ENCODE measurements at regions not wholly inside any gene's neighbourhood (a gene's known extent, or its start where the extent isn't known, plus 50 kb on each side); places are given as distances from the start of the nearest gene placed in this dataset.

GRCh38 chr2:41111836-41112627 lies 660.1 kb upstream of the SLC8A1 start:
- WGBS (ENCODE audit: insufficient coverage): no CpG with 5 or more reads among the region's 5 CpGs
- Histone ChIP-seq H3K36me3 (replicated peaks in 1 of 2; ENCODE audit: control insufficient read depth in 1 of 2, insufficient read depth in 2 of 2, low read length in 2 of 2) (no peaks in the 10 kb centered on the region), H3K27me3 (ENCODE audit: control insufficient read depth in 2 of 2, insufficient read depth in 2 of 2, low read length in 2 of 2) (no peaks in the 10 kb centered on the region), H2AFZ (ENCODE audit: insufficient read depth, low read depth, low read length, poor library complexity, severe bottlenecking) (no peak overlapping the region), H3K4me1 (ENCODE audit: control insufficient read depth in 1 of 2, insufficient read depth in 2 of 2, low read length in 2 of 2) (no peaks in the 10 kb centered on the region), H3K4me3 (replicated peaks in 1 of 3; ENCODE audit: low read depth in 2 of 3, low read length in 3 of 3) (no peak overlapping the region), H3K27ac (ENCODE audit: low read depth in 1 of 2, low read length in 2 of 2) (no peak overlapping the region), H3K79me2 (ENCODE audit: insufficient read depth, low read length) (no peaks in the 10 kb centered on the region), H4K20me1 (ENCODE audit: insufficient read depth, low read length) (no peaks in the 10 kb centered on the region), H3K4me2 (replicated peaks; ENCODE audit: extremely low read depth, low read length, poor library complexity, severe bottlenecking) (no peak overlapping the region), H3K9ac (ENCODE audit: insufficient read depth, low read length, poor library complexity, severe bottlenecking) (no peak overlapping the region), H3K9me3 (replicated peaks in 1 of 2; ENCODE audit: control insufficient read depth in 1 of 2, insufficient read depth in 1 of 2, low read length in 2 of 2) (no peaks in the 10 kb centered on the region)
- no peak for DNase-seq
- H3K36me3 Mint-ChIP-seq: no peaks in the 10 kb centered on the region
- H3K9me3 Mint-ChIP-seq: peaks cover 0 to 17% (median 3%) of the 10 kb centered on the region in 7 donors
- no peak overlapping the region for H3K27ac Mint-ChIP-seq
- H3K27me3 Mint-ChIP-seq (ENCODE audit: low read depth in 3 of 3): no peaks in the 10 kb centered on the region
- intact Hi-C loops (cut with micrococcal nuclease): no loop called here
- no peaks in the 10 kb centered on the region for H3K4me1 Mint-ChIP-seq
- TF ChIP-seq CTCF (IDR thresholded peaks at IDR 0.05): no peak
- no peak overlapping the region for H3K4me3 Mint-ChIP-seq

GRCh38 chr2:41116106-41116797 lies 664.4 kb upstream of the SLC8A1 start:
- intact Hi-C loops (cut with micrococcal nuclease): no loop called here
- H3K4me1 ChIP-seq (ENCODE audit: control insufficient read depth in 1 of 2, insufficient read depth in 2 of 2, low read length in 2 of 2): no peaks in the 10 kb centered on the region

More at GRCh38 chr2:41116106-41116797, 664.4 kb upstream of the SLC8A1 start:
- no peak overlapping the region for H3K9ac ChIP-seq (ENCODE audit: insufficient read depth, low read length, poor library complexity, severe bottlenecking)
- H4K20me1 ChIP-seq (ENCODE audit: insufficient read depth, low read length): no peaks in the 10 kb centered on the region
- TF ChIP-seq CTCF (IDR thresholded peaks at IDR 0.05): no peak
- H2AFZ ChIP-seq (ENCODE audit: insufficient read depth, low read depth, low read length, poor library complexity, severe bottlenecking): no peak overlapping the region
- no CpG with 5 or more reads among the region's 8 CpGs for WGBS (ENCODE audit: insufficient coverage)
- no peaks in the 10 kb centered on the region for H3K27me3 ChIP-seq (ENCODE audit: control insufficient read depth in 2 of 2, insufficient read depth in 2 of 2, low read length in 2 of 2)
- H3K4me3 ChIP-seq (replicated peaks in 1 of 3; ENCODE audit: low read depth in 2 of 3, low read length in 3 of 3): no peak overlapping the region
- Mint-ChIP-seq H3K4me3 (no peak overlapping the region), H3K27me3 (ENCODE audit: low read depth in 3 of 3) (no peaks in the 10 kb centered on the region), H3K36me3 (no peaks in the 10 kb centered on the region), H3K9me3 (peaks cover 0 to 18% (median 5%) of the 10 kb centered on the region in 7 donors), H3K4me1 (no peaks in the 10 kb centered on the region), H3K27ac (no peak overlapping the region)
- no peak overlapping the region for H3K27ac ChIP-seq (ENCODE audit: low read depth in 1 of 2, low read length in 2 of 2)
- DNase-seq: no peak
- no peak overlapping the region for H3K4me2 ChIP-seq (replicated peaks; ENCODE audit: extremely low read depth, low read length, poor library complexity, severe bottlenecking)
- no peaks in the 10 kb centered on the region for H3K36me3 ChIP-seq (replicated peaks in 1 of 2; ENCODE audit: control insufficient read depth in 1 of 2, insufficient read depth in 2 of 2, low read length in 2 of 2)
- H3K9me3 ChIP-seq (replicated peaks in 1 of 2; ENCODE audit: control insufficient read depth in 1 of 2, insufficient read depth in 1 of 2, low read length in 2 of 2): no peaks in the 10 kb centered on the region
- no peaks in the 10 kb centered on the region for H3K79me2 ChIP-seq (ENCODE audit: insufficient read depth, low read length)
